NCI-H1436 (cell line): ENCODE measurements at regions not wholly inside any gene's neighbourhood (a gene's known extent, or its start where the extent isn't known, plus 50 kb on each side); places are given as distances from the start of the nearest gene placed in this dataset.
"Not testable (repeated sequence)": the region's sequence is repeated elsewhere in the genome, so short reads cannot be mapped to it uniquely, and the experiment has no call there.

ENCODE experiments used
- DNase-seq: peaks from one replicate; lab custom pipeline; 2025; lab: John Stamatoyannopoulos, UW

- not testable (repeated sequence) for DNase-seq
Measured at GRCh38 chr6:27544135-27544534, 71.2 kb upstream of the ZNF184 start.

GRCh38 chr6:27542485-27542884, 69.6 kb upstream of the ZNF184 start:
- no peak for DNase-seq

GRCh38 chr6:27541933-27542297, 69.0 kb upstream of the ZNF184 start:
- no peak for DNase-seq

- DNase-seq, result no peak
Measured at GRCh38 chr6:27541212-27541932, 68.5 kb upstream of the ZNF184 start.

- DNase-seq, result no peak
Measured at GRCh38 chr6:27539551-27539950, 66.6 kb upstream of the ZNF184 start.

- no peak for DNase-seq
Measured at GRCh38 chr6:27532820-27533538, 60.1 kb upstream of the ZNF184 start.

- no peak for DNase-seq
Measured at GRCh38 chr6:27531772-27532459, 59.0 kb upstream of the ZNF184 start.

- not testable (repeated sequence) for DNase-seq
Measured at GRCh38 chr6:27529796-27530195, 56.9 kb upstream of the ZNF184 start.

- DNase-seq, result no peak
Measured at GRCh38 chr6:27528714-27529113, 55.8 kb upstream of the ZNF184 start.
